HL-60/S4 (cell line): ENCODE measurements at regions not wholly inside any gene's neighbourhood (a gene's known extent, or its start where the extent isn't known, plus 50 kb on each side); places are given as distances from the start of the nearest gene placed in this dataset.

Experiments used
- in situ Hi-C: fragments of 300-500 bp; cut with MboI; formaldehyde crosslinking; loops from 2 replicates; pipeline ENCODE4 v1.14.3; 2022; ENCODE audit warnings: low sequenced_read_pairs

DNA sequence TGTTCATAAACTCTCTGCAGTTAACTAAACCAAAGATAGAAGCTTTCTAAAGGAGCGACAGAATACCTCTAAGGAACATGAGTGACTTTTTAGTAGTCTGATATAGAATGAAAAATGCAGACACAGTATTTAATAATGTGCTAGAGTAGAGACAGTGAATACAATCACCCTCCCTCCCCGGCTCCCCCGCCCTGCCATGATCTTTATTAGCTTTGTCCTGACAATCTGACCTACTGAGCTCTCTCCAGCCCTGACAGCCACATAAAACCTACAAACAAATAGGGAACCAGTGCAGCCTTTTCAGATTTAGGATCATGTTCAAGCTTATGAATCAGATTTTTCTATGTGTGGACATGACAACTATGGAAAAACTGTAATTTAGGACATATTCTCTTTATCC is 777.6 kb upstream of the FANCL start:
- in situ Hi-C loops = no loop called here

DNA sequence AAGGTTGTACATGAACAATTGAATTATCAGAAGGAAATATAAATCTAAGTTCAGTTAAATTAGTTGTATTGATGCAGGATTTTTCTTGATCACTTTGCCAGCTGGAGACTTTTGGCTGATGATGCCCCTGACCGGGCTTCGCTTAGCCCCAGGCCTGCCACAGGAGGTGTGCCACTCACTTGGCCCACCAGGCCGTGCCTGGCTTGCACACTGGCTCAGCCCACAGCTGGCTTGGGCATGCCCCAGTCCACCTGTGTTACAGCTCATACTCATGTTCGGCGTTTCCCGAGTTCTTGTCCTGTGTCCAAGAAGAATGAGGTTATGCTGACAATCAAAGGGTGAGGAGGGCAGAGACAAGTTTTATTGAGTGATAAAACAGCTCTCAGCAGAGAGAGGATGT is 773.9 kb upstream of the FANCL start:
- in situ Hi-C loops = no loop called here

DNA sequence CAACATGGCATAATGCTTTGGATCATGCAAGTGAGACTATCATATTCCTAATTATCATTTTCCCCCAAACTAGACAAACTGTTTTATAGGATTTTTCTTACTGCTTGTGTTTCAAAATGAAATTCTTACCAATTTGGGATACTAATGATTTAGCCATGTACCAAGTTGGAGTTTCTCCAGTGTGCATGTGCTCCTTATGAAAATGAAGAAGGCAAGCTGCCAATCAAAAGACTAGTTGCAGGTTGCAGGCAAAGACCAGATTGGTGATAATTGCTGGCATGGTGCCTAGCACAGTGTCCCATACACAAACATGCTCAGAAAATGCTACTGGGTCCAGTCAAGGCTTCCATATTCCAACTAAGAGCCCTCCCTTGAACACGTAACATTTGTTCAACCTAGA is 771.8 kb upstream of the FANCL start:
- in situ Hi-C loops = no loop called here

DNA sequence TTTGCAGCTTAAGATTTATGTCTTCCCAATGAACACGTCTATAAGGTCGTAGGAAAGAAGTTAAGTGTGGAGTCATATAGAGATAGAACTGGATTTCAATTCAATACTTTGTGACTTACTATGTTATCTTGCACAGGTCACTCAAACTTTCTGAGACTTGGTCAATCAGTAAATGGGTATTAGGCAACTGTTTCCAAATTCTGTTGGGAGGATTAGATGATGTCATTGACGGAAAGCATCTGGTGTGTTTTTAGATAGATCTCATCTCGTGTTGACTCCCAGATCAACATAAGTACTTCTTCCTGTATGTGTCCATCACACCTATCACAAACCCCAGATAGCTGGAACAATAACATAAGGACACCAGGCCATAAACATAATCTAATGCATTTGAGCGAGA is 771.1 kb upstream of the FANCL start:
- in situ Hi-C loops = no loop called here

DNA sequence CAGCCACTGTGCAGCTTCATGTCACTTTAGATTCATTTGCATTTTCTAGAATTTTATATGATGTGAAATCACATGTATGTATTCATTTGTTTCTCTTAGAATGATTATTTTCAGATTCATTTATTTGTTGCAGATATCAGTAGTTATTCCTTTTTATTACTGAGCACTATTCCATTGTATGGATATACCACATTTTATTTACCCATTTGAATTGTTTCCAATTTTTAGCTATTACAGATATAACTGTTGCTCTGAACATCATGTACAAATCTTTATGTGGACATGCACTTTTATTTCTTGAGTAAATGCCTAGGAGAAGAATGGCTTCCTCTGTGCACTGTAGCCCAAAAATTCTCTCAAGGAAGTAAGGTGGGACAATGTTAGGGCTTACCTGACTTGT is 767.8 kb upstream of the FANCL start:
- in situ Hi-C loops = no loop called here

DNA sequence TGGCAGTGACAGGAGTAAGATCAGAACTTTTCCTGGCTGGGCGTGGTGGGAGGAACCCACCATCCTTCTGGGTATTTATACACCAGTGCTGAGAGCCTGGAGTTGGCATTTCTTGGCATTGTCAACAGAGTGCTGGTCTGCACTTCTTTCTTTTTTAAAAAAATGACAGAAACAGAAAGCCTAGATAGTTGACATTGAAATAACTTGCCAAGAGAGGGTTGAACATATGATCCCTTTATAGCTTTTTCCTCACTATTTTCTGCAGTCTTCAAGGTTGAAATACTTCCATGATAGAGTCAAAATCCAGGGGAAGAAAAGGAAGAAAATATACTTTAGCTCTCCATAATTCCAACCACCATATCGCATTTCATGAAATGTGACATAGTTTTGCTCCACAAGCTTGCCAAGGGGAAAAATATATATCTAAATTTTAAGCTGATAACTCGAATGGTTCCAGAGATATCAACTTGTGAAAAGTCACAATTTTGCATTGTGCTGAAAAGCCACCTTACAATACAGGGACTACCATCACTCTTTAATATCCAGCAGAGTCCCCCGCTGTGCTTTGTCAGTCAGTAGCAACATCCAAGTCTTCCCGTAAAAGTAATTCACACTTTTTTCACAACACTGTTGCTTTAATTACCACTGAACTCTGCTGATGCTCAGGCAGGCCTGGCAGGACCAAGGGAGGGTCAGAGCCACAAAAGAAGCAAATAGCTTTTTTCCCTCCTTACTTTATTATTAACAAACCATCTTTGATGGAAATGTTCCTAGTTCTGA is 764.9 kb upstream of the FANCL start:
- in situ Hi-C loops = no loop called here

DNA sequence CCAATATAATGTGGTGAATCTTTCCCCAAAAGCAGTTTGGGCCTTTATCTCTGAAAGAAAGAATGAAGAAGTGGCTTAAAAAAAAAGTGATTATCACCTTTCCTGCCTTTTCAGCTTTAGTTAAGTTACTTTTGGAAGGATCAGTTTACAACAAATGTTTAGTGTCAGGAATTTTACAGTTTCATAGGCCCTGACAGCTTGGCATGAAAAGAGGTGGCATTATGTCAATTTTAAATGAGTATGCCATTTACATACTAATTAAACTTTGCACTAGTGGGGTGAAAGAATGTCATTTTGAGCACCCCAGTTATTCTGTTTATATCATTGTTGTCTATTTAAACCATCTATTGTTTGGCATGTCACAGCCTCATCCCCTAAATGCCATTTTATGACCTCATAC is 763.5 kb upstream of the FANCL start:
- in situ Hi-C loops = no loop called here

DNA sequence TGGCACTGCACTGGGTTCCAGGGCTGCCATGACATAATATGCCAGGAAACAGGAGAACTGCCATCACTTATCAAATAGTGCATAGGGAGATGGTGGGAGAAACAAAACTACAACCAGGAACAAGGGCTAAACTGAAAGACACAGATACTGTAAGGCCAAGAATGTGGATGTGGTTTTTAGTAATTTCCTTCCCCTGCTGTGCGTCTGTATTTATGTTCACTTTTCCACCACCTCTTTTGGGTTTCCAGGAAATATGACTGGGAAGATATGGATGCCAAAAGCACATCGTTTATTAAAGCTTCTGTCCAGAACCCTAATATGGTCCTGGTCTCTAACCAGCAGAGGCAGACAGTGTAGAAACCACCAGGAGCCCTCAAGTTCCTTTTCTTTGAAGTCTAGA is 759.7 kb upstream of the FANCL start:
- in situ Hi-C loops = no loop called here

DNA sequence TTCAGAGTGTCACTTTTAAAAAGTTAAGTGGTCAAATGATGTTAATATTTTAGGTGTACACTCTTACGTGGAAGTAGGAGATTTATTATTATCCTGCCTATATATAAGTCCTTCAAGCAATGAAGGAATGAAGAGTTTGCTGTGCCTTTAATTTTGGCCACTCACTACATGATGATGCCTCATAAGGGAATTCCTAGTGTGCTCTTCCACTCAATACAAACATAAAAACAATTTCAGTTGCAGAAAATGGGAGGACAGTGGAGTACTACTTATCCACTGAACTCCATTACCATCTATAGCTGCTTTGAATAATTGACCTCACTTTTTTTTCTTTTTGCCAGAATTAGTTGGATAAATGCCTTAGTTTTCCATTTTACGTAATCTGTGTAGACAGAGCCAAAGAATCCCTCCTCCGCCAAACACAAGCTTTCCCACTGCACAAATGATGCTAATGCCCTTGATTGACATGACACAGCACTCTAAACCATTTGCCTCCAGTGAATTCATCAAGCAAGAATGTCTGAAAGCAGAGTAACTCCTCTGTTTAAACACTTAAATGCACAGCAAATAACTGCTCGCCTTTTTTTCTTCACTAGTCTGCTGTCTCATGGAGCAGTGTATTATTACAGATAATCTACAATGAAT is 751.1 kb upstream of the FANCL start:
- in situ Hi-C loops = no loop called here

DNA sequence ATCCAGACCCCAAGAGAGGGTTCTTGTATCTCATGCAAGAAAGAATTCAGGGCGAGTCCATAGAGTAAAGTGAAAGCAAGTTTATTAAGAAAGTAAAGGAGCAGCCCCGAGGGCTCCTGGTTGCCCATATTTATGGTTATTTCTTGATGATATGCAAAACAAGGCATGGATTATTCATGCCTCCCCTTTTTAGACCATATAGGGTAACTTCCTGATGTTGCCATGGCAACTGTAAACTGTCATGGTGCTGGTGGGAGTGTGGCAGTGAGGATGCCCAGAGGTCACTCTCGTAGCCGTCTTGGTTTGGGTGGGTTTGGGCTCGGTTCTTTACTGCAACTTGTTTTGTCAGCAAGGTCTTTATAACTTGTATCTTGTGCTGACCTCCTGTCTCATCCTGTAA is 750.2 kb upstream of the FANCL start:
- in situ Hi-C loops = no loop called here

DNA sequence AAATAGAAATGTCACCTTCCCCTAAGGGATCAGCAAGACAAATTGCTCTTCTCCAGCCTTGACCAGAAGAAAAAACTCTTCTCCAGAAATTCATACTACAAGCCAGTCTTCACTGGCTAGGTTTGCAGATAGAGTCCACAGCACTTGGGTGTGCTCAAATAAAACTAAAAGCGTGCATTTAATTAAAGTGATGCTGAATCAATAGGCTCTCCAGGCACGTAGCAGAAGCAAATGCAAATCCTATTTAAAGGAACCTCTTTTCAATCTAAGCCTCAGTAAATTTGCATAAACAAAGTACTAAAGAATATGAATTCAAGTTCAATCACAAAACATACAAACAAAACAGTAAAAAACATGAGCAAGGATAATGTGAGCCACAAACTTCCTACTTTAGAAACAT is 744.4 kb upstream of the FANCL start:
- in situ Hi-C loops = no loop called here

DNA sequence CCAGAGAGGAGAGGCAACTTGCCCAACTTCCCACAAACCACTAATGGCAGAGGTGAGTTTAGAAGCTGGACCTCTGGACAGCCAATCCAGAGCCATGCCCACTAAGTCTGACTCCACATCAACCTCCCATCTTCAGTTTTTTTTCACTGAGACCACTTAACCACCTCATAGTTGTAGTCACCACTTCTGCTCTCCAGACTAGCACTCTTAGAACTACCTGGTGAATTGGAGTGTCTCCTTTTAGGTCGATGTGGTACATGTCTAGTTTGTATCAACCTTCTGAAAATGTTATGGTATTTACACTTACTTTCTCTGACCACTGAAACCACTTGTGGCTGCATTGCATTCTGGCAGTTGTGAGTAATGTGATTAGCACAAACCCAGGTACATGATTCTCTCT is 743.6 kb upstream of the FANCL start:
- in situ Hi-C loops = no loop called here

DNA sequence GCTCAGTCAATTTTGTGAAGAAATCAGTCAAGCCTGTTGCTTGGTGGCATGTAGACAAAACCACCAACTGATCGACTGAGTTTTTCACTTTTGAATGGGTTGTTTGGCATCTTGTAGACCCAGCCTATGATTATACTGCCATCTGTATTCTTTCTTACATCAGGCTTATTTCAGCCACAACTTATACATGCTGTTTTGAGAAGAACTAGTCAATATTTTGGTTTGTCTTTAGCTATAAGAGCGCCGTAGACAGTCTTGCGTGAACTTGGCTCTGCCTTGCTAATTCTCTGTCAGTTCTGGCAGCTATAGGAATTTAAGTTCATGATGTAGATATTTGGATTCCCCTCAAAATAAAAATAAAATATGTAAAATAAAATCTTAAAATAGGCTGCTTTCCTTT is 742.0 kb upstream of the FANCL start:
- in situ Hi-C loops = no loop called here

DNA sequence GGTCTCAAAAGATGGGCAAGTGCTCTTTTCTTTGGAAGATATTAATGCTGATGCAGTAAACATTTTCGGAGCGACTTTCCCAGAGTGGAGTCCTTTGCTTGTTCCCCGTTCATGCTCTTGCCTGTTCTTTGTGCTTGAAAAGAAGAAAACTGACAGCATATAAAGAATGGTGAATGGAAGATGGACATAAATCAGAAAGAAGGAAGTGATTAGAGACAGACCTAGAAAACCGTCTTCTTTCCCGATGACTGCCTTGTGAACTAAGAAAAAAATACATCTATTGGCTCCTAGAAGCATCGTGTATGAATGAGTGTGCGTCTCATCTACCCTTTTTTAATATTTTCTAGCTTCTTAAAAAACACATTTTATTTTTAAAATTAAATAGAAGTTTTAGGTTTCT is 740.1 kb upstream of the FANCL start:
- in situ Hi-C loops = no loop called here

DNA sequence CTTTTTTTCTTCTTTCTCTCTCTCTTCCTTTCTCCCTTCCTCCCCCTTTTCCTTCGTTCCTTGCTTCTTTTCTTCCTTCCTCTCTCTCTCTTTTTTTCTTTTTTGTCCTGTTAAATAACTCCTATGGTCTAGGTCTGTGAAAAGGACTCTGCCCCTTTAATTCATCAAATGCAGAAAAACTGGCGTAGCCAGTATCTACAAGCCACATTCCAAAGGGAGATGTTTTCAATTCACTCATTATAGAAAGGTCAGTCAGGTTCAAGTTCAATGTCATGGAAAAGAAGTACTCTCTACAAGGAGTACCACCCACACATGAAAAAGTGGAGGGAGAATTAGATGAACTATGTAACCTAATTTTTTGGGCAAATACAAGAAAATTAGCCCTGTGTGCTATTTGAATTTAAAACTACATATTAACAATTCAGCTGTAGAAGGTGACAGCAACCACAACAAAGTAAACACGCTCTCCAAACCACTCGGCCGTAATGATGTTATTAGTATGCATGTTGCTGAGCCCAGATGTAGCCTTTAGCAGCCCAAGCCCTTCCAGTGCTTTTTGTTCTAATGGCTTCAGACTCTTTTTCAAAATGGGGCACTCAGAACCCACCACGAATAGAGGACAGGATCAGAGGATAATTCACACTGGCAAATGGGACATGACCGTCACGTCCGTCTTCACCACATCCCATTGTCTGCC is 735.4 kb upstream of the FANCL start:
- in situ Hi-C loops = no loop called here

DNA sequence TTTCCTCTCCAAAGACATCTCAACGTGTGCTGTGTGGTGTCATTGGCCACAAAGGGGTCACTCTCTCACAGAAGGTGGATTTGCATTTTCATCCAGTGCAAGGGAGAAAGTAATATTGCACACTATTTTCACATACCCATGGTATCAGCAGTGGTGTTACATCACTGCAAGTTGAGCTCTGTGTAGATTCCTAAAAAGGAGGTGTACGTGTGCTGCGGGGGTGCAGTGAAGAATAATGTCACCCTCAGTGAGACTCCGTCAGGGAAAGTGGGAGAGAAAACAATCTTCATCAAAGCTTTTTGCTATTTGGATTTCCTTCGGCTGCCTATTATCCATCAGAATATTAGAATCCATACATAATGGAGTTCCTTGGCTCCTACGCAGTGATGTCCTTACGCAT is 733.8 kb upstream of the FANCL start:
- in situ Hi-C loops = no loop called here

DNA sequence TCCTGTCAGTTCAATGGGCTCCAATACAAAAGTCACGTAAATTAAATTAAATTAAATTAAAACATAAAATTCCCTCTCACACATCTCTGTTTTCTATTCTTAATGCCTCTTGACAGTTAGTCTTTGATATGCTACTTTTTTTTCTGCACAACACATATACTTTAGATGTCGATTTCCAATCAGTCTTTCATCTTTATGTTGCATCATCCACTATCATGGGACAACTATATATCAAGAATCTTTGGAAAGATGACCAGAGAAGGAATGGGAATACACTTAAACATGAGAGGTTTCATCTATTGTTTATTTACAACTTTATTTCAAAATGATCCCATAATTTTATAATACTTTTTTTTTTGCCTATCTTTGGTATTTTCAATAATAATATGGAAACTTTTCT is 733.3 kb upstream of the FANCL start:
- in situ Hi-C loops = no loop called here

DNA sequence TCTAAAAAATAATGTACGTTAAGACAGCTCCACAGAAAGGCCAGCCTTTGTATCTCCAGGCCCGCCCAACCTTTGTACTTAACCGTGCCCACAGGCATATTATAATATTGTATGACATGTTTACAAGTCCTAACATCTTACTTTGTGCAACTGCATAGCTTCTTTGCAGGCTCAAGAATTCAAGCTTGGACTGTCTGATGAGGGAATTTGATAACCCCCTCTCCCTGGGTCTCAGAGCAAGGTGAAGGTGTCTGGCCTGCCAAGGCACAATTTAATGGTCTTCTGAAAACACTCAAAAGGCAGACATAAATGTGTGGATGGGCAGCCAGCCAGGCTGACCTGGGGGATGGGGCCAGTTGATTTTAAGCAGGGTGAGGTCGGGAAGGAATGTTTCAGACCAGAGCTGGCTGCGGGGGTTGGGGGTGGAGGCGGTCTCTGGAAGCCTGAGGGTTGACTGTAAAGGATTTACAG is 732.7 kb upstream of the FANCL start:
- in situ Hi-C loops = no loop called here

DNA sequence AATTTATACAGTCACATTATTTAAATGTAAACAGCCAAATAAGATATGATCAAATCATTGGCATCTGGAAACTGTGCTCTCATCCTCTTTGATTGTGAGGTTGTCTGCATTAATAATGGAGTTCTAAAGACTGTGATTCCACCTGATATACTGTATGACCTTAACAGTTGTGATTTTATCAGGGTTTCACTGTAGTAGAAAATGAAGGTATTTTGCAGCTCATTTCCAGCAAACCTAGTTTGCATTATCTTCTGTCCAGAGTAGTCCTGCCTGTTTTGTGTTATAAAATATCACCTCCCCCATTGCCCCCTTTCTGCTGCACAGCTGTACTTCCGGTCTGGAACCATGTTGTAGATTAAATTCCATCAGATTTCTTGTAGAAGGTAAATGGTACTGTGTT is 731.6 kb upstream of the FANCL start:
- in situ Hi-C loops = no loop called here

DNA sequence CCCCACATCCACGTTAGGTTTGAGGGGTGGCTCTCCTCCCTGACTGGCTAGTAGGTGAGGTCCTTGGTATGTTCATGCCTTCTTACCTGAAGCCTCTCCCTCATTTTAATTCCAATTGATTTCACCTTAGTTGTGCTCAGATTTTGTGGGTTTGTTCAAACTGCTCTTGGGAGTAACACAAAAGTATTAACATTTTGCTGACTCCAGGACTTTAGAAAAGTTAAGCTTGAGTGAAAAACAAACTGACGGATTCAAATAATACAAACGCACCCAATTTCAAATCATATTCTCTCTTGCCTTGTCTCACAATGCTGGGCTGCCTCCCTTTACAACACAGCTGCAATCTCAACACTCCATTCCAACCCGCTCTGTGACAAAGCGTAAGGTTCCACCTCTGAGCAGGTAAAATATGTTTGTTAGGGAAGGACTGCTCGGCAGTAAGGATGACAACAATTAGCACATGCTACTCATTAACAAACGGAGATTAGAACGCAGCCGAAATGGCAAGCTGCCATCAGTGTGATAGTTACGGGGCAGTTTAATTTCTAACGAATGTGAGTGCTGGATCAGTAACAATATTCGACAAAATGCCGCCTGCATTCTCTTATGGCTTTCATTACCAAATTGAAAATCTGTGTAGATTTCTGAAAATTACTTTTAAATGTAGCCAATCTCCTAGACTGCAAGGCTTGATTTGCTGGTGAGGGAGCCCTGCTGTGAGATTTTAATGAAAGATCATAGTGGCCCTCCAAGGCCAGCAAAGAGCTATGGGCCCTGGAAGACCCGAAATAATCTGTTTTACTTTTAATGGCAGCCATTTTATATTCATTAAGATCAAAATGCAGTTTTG is 730.6 kb upstream of the FANCL start:
- in situ Hi-C loops = no loop called here

DNA sequence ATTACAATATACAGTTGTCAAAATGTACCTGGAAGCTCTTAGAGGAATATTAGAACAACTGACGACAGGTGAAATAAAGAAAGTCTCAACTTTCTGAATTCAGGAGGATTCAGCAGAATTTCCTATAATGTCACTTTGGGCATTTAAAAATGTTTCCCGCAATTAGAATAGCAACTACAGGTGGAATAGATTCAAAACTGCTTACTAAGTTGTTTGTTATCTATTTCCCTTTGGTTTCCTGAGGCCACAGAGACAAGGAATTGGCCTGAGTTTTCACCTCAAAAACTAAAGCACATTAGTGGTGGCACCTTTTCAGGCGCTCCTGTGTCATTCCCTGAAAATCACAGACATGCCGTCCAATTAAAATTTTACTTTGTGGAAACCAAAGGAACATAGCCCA is 729.2 kb upstream of the FANCL start:
- in situ Hi-C loops = no loop called here
